GM23338 (cell line): ENCODE measurements at regions not wholly inside any gene's neighbourhood (a gene's known extent, or its start where the extent isn't known, plus 50 kb on each side); places are given as distances from the start of the nearest gene placed in this dataset.

ENCODE experiments used
- EZH2 ChIP-seq: fragments of 200-600 bp; sonication (generic); IDR thresholded peaks from one replicate; pipeline ENCODE4 v1.8.0; 2017; ENCODE audit warnings: antibody characterized with exemption, mild to moderate bottlenecking, low read depth; ENCODE audit not compliant: unreplicated experiment
- EZH2phosphoT487 ChIP-seq: fragments of 200-600 bp; sonication (generic); IDR thresholded peaks from one replicate; pipeline ENCODE4 v1.8.1; 2018; ENCODE audit warnings: antibody characterized with exemption; ENCODE audit not compliant: unreplicated experiment
- TF ChIP-seq, protein P1 (sequence below), 2 experiments: fragments of 200-600 bp in 1 of 2; sonication (generic) in 1 of 2; conservative IDR thresholded peaks; 2 replicates each; pipeline versions ENCODE4 v1.5.1 to v1.6.1; 2016 to 2017; ENCODE audit warnings: antibody characterized with exemption in 2 of 2, low read depth in 2 of 2, mild to moderate bottlenecking in 2 of 2, moderate library complexity in 1 of 2
- TF ChIP-seq, protein P2 (sequence below): IDR thresholded peaks from one replicate; pipeline ENCODE4 v1.6.1; 2018; ENCODE audit warnings: antibody characterized with exemption; ENCODE audit not compliant: unreplicated experiment

DNA sequence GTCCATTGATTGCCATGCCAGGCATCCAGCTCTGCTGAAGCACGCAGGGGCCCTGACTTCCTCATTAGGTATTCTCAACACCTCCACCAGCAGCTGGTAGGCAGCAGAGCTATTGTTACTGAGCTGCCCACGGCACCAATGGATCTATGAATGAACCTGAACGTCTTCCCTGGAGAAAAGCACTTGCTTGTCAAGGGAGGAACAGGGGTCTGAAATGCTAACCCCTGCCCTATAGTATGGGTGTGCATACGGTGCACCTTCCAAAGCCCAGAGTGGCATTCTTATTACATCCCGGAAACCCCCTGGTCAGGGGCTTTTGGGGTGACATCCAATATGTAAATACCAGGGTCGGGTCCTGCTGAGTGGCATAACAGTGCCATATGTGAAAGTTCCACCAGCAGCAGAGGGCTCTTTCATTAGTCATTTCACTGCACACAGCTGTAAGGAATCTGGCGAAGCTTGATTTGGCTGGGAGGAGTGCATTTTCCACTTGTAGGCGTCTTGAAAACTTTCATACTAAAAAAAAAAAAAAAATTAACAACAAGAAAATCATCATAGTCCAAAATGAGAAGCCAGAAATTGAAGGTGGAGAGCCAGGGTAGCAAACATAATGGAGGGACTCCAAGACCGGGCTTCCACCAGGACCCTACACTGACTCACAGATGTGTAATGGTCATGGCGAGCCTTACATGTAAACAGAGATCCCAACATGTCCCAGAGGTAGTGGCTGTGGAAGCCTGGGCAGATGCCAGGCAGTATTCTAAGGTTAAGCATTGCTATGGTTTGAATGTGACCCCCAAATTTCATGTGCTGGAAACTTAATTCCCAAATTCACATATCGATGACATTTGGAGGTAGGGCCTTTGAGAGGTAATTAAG, 58.8 kb upstream of the PRDX6 start:
- TF ChIP-seq, protein P1, sequence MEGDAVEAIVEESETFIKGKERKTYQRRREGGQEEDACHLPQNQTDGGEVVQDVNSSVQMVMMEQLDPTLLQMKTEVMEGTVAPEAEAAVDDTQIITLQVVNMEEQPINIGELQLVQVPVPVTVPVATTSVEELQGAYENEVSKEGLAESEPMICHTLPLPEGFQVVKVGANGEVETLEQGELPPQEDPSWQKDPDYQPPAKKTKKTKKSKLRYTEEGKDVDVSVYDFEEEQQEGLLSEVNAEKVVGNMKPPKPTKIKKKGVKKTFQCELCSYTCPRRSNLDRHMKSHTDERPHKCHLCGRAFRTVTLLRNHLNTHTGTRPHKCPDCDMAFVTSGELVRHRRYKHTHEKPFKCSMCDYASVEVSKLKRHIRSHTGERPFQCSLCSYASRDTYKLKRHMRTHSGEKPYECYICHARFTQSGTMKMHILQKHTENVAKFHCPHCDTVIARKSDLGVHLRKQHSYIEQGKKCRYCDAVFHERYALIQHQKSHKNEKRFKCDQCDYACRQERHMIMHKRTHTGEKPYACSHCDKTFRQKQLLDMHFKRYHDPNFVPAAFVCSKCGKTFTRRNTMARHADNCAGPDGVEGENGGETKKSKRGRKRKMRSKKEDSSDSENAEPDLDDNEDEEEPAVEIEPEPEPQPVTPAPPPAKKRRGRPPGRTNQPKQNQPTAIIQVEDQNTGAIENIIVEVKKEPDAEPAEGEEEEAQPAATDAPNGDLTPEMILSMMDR (conservative IDR thresholded peaks at IDR 0.05; ENCODE audit: low read depth in 2 of 2): no peak
- TF ChIP-seq EZH2 (no peak), EZH2phosphoT487 (no peak)
- TF ChIP-seq, protein P2, sequence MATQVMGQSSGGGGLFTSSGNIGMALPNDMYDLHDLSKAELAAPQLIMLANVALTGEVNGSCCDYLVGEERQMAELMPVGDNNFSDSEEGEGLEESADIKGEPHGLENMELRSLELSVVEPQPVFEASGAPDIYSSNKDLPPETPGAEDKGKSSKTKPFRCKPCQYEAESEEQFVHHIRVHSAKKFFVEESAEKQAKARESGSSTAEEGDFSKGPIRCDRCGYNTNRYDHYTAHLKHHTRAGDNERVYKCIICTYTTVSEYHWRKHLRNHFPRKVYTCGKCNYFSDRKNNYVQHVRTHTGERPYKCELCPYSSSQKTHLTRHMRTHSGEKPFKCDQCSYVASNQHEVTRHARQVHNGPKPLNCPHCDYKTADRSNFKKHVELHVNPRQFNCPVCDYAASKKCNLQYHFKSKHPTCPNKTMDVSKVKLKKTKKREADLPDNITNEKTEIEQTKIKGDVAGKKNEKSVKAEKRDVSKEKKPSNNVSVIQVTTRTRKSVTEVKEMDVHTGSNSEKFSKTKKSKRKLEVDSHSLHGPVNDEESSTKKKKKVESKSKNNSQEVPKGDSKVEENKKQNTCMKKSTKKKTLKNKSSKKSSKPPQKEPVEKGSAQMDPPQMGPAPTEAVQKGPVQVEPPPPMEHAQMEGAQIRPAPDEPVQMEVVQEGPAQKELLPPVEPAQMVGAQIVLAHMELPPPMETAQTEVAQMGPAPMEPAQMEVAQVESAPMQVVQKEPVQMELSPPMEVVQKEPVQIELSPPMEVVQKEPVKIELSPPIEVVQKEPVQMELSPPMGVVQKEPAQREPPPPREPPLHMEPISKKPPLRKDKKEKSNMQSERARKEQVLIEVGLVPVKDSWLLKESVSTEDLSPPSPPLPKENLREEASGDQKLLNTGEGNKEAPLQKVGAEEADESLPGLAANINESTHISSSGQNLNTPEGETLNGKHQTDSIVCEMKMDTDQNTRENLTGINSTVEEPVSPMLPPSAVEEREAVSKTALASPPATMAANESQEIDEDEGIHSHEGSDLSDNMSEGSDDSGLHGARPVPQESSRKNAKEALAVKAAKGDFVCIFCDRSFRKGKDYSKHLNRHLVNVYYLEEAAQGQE: no peak
